Loucy (cell line): ENCODE measurements at regions not wholly inside any gene's neighbourhood (a gene's known extent, or its start where the extent isn't known, plus 50 kb on each side); places are given as distances from the start of the nearest gene placed in this dataset.

Source experiments
- CTCF ChIP-seq: fragments of 200-600 bp; sonication (generic); conservative IDR thresholded peaks from 2 replicates; pipeline ENCODE4 v1.5.1; 2014; ENCODE audit warnings: mild to moderate bottlenecking, antibody characterized with exemption, low read length
- EZH2phosphoT487 ChIP-seq: fragments of 200-600 bp; IDR thresholded peaks from 2 replicates; pipeline ENCODE4 v1.6.1; 2018; ENCODE audit warnings: antibody characterized with exemption, mild to moderate bottlenecking, moderate library complexity, borderline replicate concordance

DNA sequence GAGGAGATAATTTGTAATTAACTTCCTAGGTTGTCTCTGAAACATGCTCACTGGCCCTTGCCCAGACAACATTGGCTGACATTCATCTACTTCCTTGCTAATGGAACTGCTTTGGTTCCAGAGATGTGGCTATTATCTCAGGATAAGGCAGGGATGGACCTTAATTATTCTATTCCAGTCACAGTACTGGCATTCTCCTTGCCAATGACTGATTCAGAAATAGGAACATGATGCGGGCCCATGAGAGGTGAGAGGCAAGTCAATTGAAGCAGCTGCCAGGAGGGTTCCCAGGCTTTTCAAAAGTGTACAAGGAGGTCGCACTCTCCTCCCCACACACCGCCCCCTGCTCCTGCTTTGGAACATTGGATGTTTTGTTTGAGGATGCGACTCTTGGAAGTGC is 109.6 kb upstream of the DGKB start:
- TF ChIP-seq CTCF (no peak), EZH2phosphoT487 (no peak)
